Breast epithelium (tissue), 4 donors: ENCODE measurements at regions not wholly inside any gene's neighbourhood (a gene's known extent, or its start where the extent isn't known, plus 50 kb on each side); places are given as distances from the start of the nearest gene placed in this dataset.

Source experiments
- DNase-seq, 2 donors: peaks; one replicate each; pipeline ENCODE4 v3.0.0-alpha.2; 2019; ENCODE audit warnings: low spot score in 2 of 2
- H3K27ac ChIP-seq, 2 donors: fragments of 200-600 bp; sonication (generic) in 1 of 2; one replicate each; pipeline ENCODE4 v1.5.1; 2016 to 2019; ENCODE audit warnings: mild to moderate bottlenecking in 1 of 2
- H3K27me3 ChIP-seq, 2 donors: fragments of 200-600 bp; sonication (generic) in 1 of 2; one replicate each; pipeline versions ENCODE4 v1.5.1 to v1.6.0; 2017 to 2019; ENCODE audit warnings: control low read depth in 1 of 2, mild to moderate bottlenecking in 1 of 2
- H3K36me3 ChIP-seq: fragments of 200-600 bp; one replicate; pipeline ENCODE4 v1.5.1; 2019
- H3K4me1 ChIP-seq, 2 donors: fragments of 200-600 bp; sonication (generic); one replicate each; pipeline ENCODE4 v1.5.1; 2016 to 2019; ENCODE audit warnings: control low read depth in 1 of 2
- H3K4me3 ChIP-seq, 3 donors: fragments of 200-600 bp; sonication (generic); 1 replicate in 2 of 3; 2 replicates in 1 of 3; pipeline ENCODE4 v1.5.1; 2016 to 2019; ENCODE audit warnings: mild to moderate bottlenecking in 3 of 3, moderate library complexity in 2 of 3
- H3K9me3 ChIP-seq, 2 donors: fragments of 200-600 bp; sonication (generic) in 1 of 2; one replicate each; pipeline ENCODE4 v1.5.1; 2016 to 2019; ENCODE audit warnings: control low read depth in 1 of 2
- POLR2A ChIP-seq: fragments of 450-650 bp; IDR thresholded peaks from one replicate; pipeline ENCODE4 v1.6.1; 2016; ENCODE audit warnings: antibody characterized with exemption, mild to moderate bottlenecking, moderate library complexity
- POLR2AphosphoS5 ChIP-seq, 3 donors: sonication (generic); formaldehyde crosslinking; IDR thresholded peaks; one replicate each; pipeline ENCODE4 v1.6.1; 2017; ENCODE audit warnings: antibody characterized with exemption in 3 of 3
- intact Hi-C: fragments of 100-400 bp; cut with DNase I; formaldehyde crosslinking; loops from one replicate; pipeline ENCODE4 v1.15.1; 2023; ENCODE audit warnings: low total_unique reads
- TF ChIP-seq, protein P1 (sequence below), 3 donors: fragments of 450-650 bp; IDR thresholded peaks; one replicate each; pipeline ENCODE4 v1.5.1; 2016 to 2017; ENCODE audit warnings: antibody characterized with exemption in 3 of 3, mild to moderate bottlenecking in 3 of 3, moderate library complexity in 3 of 3

DNA sequence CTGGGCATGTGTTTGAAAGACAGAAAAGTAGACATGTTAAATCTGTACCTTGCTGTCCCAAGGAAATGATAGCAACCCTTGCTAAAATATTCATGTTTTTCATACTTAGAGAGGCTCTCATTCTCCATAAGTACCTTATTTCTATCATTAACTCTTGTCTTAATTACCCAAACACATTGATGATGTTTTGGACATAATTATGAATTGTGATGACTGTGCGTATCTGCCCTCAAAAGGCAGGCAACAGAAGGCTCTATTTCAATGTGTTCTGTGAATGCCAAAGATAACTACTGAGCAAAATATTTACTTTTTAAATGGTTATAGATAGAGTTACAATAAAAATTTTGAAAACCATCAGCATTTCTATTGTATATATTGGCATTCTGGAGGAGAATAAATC lies 1263.8 kb downstream of the ZPLD1 start:
- Histone ChIP-seq H3K36me3 (no peaks in the 10 kb centered on the region), H3K27ac (no peak overlapping the region)
- DNase-seq = no peak

DNA sequence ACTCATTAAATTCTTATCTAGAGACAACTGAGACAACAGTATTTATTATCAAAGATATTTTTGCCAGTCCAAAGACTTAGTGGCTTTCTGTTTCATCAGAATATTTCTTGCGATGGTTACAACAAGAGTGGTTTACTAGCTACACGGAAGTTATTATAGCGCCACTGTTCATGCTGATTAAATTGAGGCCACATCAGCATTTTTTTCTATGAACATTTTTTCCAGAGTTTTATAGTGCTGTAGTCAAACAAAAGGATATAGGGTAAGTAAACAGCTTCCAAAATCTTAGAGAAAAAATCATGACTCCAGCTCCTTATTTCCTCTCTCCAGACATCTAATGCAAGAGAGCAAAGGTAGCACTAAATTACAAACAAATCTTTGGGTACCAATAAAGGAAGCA lies 1264.4 kb downstream of the ZPLD1 start:
- H3K27me3 ChIP-seq = no peaks in the 10 kb centered on the region
- no peak overlapping the region for H3K27ac ChIP-seq
- H3K36me3 ChIP-seq = no peaks in the 10 kb centered on the region
- H3K4me1 ChIP-seq = no peaks in the 10 kb centered on the region
- intact Hi-C loops = no loop called here
- DNase-seq = no peak
- TF ChIP-seq POLR2A (no peak), POLR2AphosphoS5 (IDR thresholded peaks at IDR 0.05) (no peak)
- TF ChIP-seq, protein P1, sequence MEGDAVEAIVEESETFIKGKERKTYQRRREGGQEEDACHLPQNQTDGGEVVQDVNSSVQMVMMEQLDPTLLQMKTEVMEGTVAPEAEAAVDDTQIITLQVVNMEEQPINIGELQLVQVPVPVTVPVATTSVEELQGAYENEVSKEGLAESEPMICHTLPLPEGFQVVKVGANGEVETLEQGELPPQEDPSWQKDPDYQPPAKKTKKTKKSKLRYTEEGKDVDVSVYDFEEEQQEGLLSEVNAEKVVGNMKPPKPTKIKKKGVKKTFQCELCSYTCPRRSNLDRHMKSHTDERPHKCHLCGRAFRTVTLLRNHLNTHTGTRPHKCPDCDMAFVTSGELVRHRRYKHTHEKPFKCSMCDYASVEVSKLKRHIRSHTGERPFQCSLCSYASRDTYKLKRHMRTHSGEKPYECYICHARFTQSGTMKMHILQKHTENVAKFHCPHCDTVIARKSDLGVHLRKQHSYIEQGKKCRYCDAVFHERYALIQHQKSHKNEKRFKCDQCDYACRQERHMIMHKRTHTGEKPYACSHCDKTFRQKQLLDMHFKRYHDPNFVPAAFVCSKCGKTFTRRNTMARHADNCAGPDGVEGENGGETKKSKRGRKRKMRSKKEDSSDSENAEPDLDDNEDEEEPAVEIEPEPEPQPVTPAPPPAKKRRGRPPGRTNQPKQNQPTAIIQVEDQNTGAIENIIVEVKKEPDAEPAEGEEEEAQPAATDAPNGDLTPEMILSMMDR (IDR thresholded peaks at IDR 0.05) = no peak
- no peak overlapping the region for H3K4me3 ChIP-seq
- no peaks in the 10 kb centered on the region for H3K9me3 ChIP-seq

More for the DNA sequence above, 1263.8 kb downstream of the ZPLD1 start:
- Histone ChIP-seq H3K9me3 (no peaks in the 10 kb centered on the region), H3K27me3 (no peaks in the 10 kb centered on the region), H3K4me3 (no peak overlapping the region), H3K4me1 (no peaks in the 10 kb centered on the region)
- intact Hi-C loops = no loop called here
- TF ChIP-seq POLR2AphosphoS5 (IDR thresholded peaks at IDR 0.05) (no peak), POLR2A (no peak)
- TF ChIP-seq, protein P1 (IDR thresholded peaks at IDR 0.05) = no peak

DNA sequence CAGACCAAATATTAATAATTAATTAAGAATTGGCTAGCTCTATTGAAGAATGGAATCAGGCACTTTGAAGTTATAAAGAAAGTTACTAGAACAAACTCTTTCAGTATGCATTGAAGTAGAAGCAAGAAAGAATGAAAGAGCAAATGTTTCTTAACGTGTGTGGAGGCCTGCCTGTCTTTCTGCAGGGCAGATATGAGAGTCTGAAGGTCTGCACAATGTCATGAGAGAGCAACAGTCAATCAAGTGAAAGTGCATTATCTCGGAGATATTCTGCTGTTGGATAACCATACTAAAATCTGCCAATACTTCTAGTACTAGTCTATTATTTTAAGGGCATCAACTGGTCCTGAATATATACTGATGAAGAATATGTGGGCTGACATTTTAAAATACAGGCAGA lies 1270.8 kb downstream of the ZPLD1 start:
- DNase-seq = no peak
- no peaks in the 10 kb centered on the region for H3K9me3 ChIP-seq
- no peak overlapping the region for H3K4me3 ChIP-seq
- TF ChIP-seq POLR2A (no peak), POLR2AphosphoS5 (IDR thresholded peaks at IDR 0.05) (no peak)
- TF ChIP-seq, protein P1 (IDR thresholded peaks at IDR 0.05) = no peak
- H3K27ac ChIP-seq = no peak overlapping the region
- intact Hi-C loops = no loop called here
- no peaks in the 10 kb centered on the region for H3K4me1 ChIP-seq
- no peaks in the 10 kb centered on the region for H3K36me3 ChIP-seq
- no peaks in the 10 kb centered on the region for H3K27me3 ChIP-seq

DNA sequence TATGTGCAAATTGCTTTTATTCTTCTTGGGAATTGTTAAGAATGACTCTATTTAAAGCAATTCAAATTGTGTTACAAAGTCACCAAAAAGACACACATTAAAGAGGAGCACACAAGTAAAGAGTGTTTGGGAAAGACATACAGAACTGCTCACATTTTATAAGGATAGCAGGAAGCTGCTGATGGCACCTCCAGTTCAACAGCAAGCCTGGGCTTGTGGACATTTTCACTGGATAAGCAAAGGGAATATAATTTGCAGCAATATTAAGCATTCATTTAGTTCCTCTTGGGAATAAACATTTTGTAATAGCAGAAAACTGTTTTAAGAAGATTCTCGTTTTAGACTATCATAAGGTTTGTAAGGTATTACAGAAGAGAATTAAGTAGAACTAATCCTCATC lies 1271.9 kb downstream of the ZPLD1 start:
- Histone ChIP-seq H3K4me1 (no peaks in the 10 kb centered on the region), H3K27me3 (no peaks in the 10 kb centered on the region), H3K36me3 (no peaks in the 10 kb centered on the region), H3K9me3 (no peaks in the 10 kb centered on the region), H3K27ac (no peak overlapping the region), H3K4me3 (no peak overlapping the region)
- no peak for DNase-seq
- intact Hi-C loops = no loop called here
- TF ChIP-seq POLR2AphosphoS5 (IDR thresholded peaks at IDR 0.05) = no peak
- TF ChIP-seq, protein P1 (IDR thresholded peaks at IDR 0.05) = no peak
- TF ChIP-seq POLR2A = no peak

DNA sequence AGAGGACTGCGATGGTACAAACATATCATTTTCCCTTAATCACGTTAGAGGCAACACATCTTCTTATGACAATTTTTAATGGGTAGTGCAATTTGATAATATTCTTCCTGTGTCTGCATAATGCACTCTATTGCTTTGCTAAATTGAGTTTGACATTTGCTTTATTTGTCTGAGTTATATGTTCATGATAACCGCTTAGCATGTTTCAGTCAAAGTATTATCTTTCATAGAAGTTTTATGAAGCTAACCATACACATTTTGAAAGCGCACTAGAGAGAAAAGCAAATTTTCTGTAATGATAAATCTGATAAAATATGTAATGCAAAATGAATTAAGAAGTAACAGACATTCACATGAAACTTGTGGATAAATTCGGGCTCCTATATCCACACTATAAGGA lies 1276.9 kb downstream of the ZPLD1 start:
- intact Hi-C loops = no loop called here
- H3K4me3 ChIP-seq = no peak overlapping the region
- no peaks in the 10 kb centered on the region for H3K27me3 ChIP-seq
- TF ChIP-seq POLR2AphosphoS5 (IDR thresholded peaks at IDR 0.05) = no peak
- no peak for TF ChIP-seq POLR2A
- TF ChIP-seq, protein P1 (IDR thresholded peaks at IDR 0.05) = no peak
- no peak overlapping the region for H3K27ac ChIP-seq
- no peaks in the 10 kb centered on the region for H3K4me1 ChIP-seq
- H3K9me3 ChIP-seq = no peaks in the 10 kb centered on the region
- no peaks in the 10 kb centered on the region for H3K36me3 ChIP-seq
- no peak for DNase-seq
